GM12872 (cell line): ENCODE measurements at regions not wholly inside any gene's neighbourhood (a gene's known extent, or its start where the extent isn't known, plus 50 kb on each side); places are given as distances from the start of the nearest gene placed in this dataset.

ENCODE experiments used
- CTCF ChIP-seq: IDR thresholded peaks from 3 replicates; pipeline ENCODE4 v1.5.1; 2011; ENCODE audit warnings: low read depth, mild to moderate bottlenecking, low read length, moderate library complexity; ENCODE audit not compliant: insufficient read depth

GRCh38 chr2:235142601-235143000, 190.8 kb downstream of the SH3BP4 start:
- TF ChIP-seq CTCF: no peak

GRCh38 chr2:235143789-235144188, 192.0 kb downstream of the SH3BP4 start:
- TF ChIP-seq CTCF: no peak

GRCh38 chr2:235144291-235144690, 192.5 kb downstream of the SH3BP4 start:
- no peak for TF ChIP-seq CTCF

- TF ChIP-seq CTCF: no peak
These were observed 194.4 kb downstream of the SH3BP4 start for GRCh38 chr2:235146206-235146605.

GRCh38 chr2:235146871-235147565, 195.2 kb downstream of the SH3BP4 start:
- TF ChIP-seq CTCF: no peak

- no peak for TF ChIP-seq CTCF
These were observed 196.7 kb downstream of the SH3BP4 start for GRCh38 chr2:235148201-235149170.

GRCh38 chr2:235149240-235149659, 197.4 kb downstream of the SH3BP4 start:
- TF ChIP-seq CTCF: no peak
